H7 (cell line): ENCODE measurements at regions not wholly inside any gene's neighbourhood (a gene's known extent, or its start where the extent isn't known, plus 50 kb on each side); places are given as distances from the start of the nearest gene placed in this dataset.
"Not testable (repeated sequence)": the region's sequence is repeated elsewhere in the genome, so short reads cannot be mapped to it uniquely, and the experiment has no call there.

ENCODE experiments used
- DNase-seq: peaks from one replicate; pipeline ENCODE4 v3.0.0; 2012
- H3K27me3 ChIP-seq: 2 replicates; pipeline ENCODE4 v1.6.0; 2011; ENCODE audit warnings: mild to moderate bottlenecking, low read length; ENCODE audit not compliant: control insufficient read depth, insufficient read depth
- H3K36me3 ChIP-seq: replicated peaks from 2 replicates; pipeline ENCODE4 v1.5.1; 2011; ENCODE audit warnings: low read length; ENCODE audit not compliant: control insufficient read depth, insufficient read depth
- H3K4me3 ChIP-seq: 2 replicates; pipeline ENCODE4 v1.5.1; 2011; ENCODE audit warnings: low read depth, mild to moderate bottlenecking, control low read depth, low read length, moderate library complexity; ENCODE audit not compliant: insufficient read depth

GRCh38 chr12:67772267-67773169 lies 124.0 kb downstream of the DYRK2 start:
- H3K4me3 ChIP-seq, result no peak overlapping the region

DNA sequence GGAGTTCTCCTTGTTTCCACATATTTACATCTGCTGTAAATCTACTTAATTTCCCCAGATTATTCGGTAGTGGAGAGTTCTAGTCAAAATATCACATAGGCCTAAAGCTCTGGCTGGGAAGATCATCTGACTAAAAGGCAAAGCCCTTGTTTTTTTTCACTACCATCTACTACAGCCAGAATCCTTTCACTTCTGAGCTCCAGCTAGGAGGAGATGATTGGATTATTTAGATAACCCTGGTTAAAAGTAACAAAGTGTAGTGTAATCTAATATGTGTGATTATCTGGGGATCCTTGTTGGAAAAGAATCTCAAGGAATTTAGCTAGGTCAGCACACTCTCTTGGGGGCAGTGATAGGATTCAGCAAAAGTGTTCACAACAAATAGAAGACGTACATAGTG lies 125.4 kb downstream of the DYRK2 start:
- DNase-seq, result no peak
- Histone ChIP-seq H3K4me3 (no peak overlapping the region), H3K27me3 (no peaks in the 10 kb centered on the region), H3K36me3 (no peaks in the 10 kb centered on the region)

More at GRCh38 chr12:67772267-67773169, 124.0 kb downstream of the DYRK2 start:
- H3K36me3 ChIP-seq, result no peaks in the 10 kb centered on the region
- DNase-seq, result peak; percentile 74
- no peaks in the 10 kb centered on the region for H3K27me3 ChIP-seq

- H3K4me3 ChIP-seq, result no peak overlapping the region
- no peaks in the 10 kb centered on the region for H3K27me3 ChIP-seq
- no peak for DNase-seq
- H3K36me3 ChIP-seq, result no peaks in the 10 kb centered on the region
These were observed 126.5 kb downstream of the DYRK2 start for GRCh38 chr12:67774983-67775587.

- Histone ChIP-seq H3K27me3 (no peaks in the 10 kb centered on the region), H3K4me3 (no peak overlapping the region), H3K36me3 (no peaks in the 10 kb centered on the region)
- no peak for DNase-seq
These were observed 132.1 kb downstream of the DYRK2 start for GRCh38 chr12:67780580-67781084.

- Histone ChIP-seq H3K4me3 (no peak overlapping the region), H3K36me3 (no peaks in the 10 kb centered on the region), H3K27me3 (no peaks in the 10 kb centered on the region)
- no peak for DNase-seq
These were observed 134.0 kb downstream of the DYRK2 start for GRCh38 chr12:67782573-67782972.

GRCh38 chr12:67783393-67783792 lies 134.8 kb downstream of the DYRK2 start:
- H3K4me3 ChIP-seq, result no peak overlapping the region
- no peaks in the 10 kb centered on the region for H3K36me3 ChIP-seq
- no peak for DNase-seq
- no peaks in the 10 kb centered on the region for H3K27me3 ChIP-seq

DNA sequence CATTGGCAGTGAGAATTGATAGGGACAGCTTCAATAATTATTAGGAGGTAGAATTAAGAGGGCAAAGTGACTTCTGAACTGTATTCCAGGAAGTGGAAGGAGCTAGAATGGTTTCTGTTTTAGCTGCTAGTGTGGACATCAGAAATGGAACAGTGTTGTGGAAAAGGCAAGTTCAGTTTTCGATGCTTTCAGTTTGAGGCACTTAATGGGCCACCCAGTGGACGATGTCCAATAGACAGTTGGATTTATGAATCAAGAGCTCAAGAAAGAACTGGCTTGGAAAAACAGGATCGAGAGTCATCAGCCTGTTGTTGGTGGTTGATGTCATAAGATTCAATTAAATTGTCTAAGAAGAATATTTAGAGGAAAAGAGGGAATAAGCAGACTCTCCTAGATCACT lies 136.3 kb downstream of the DYRK2 start:
- Histone ChIP-seq H3K36me3 (no peaks in the 10 kb centered on the region), H3K4me3 (no peak overlapping the region), H3K27me3 (no peaks in the 10 kb centered on the region)
- no peak for DNase-seq

DNA sequence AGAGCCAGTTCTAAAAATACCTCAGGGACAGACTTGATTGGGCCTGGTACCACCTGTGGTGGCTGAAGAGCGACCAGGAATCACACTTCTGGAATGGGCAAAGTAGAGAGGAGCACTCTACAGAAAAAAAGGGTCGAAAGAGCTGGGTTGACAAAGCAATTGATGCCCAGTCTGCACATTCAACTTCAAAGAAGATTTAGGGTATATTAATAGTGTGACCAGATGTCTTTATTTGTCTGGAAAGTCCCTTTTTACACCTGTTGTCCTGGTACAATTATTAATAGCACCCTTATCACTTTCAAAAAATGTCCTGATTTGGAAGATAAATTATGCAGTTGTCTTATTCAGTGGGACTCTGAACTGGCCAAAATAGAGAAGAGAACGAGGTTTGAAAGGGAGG lies 137.5 kb downstream of the DYRK2 start:
- H3K27me3 ChIP-seq, result no peaks in the 10 kb centered on the region
- DNase-seq, result no peak
- no peaks in the 10 kb centered on the region for H3K36me3 ChIP-seq
- no peak overlapping the region for H3K4me3 ChIP-seq

DNA sequence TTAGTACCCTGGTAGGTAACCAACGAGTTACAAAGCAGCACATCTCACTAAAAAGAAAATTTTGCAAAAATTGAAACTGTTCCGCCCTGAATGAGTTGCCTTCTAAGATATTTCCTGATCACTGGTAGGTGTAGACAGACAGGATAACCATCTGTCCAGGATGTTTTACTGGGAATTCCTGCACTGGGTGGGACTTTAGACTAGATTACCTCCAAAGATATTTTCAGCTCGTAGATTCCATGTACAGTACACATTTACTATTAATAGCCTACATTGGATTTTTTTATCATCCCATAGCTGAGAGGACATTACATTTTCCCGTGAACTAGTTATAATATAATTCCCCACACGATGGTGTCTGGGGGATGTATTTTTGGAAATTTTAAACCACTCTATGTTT lies 139.6 kb downstream of the DYRK2 start:
- no peaks in the 10 kb centered on the region for H3K27me3 ChIP-seq
- no peak for DNase-seq
- H3K36me3 ChIP-seq, result no peaks in the 10 kb centered on the region
- no peak overlapping the region for H3K4me3 ChIP-seq

DNA sequence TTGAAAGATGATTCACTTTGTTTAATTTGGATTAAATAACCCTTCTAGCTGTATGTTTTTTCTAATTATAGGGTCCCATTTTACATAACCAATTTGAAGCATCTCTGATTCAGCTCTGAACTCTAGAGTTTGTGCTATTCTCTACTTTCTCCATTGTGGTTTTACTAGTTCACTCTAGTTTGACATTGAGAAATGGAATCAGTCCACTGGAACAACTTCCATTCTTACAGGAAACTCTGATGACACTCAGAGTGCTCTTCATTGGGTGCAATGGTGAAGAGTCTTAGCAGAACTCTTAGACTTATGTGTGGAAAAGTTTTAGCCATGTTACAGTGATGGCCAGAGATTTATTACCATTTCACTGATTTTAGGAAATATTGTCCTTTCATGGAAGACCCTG lies 140.7 kb downstream of the DYRK2 start:
- Histone ChIP-seq H3K4me3 (no peak overlapping the region), H3K27me3 (no peaks in the 10 kb centered on the region), H3K36me3 (no peaks in the 10 kb centered on the region)
- no peak for DNase-seq

DNA sequence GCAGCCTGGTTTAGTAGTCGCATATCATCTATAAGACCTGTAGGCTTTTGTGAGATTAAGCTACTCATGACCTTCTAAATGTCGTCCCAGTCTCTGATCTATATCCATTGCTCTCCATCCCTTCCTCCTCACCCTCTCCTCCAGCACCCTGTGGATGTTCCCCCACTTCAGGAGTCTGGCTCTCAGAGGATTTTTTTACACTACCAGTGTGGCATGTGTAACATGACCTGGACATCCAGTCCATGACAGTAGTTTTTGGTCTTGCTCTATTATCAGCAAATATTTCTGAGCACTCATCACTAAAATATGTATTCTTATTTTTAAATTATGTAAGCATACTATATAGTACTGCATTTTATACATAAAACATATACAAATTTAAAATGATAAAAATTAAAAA lies 142.1 kb downstream of the DYRK2 start:
- no peaks in the 10 kb centered on the region for H3K36me3 ChIP-seq
- DNase-seq, result no peak

DNA sequence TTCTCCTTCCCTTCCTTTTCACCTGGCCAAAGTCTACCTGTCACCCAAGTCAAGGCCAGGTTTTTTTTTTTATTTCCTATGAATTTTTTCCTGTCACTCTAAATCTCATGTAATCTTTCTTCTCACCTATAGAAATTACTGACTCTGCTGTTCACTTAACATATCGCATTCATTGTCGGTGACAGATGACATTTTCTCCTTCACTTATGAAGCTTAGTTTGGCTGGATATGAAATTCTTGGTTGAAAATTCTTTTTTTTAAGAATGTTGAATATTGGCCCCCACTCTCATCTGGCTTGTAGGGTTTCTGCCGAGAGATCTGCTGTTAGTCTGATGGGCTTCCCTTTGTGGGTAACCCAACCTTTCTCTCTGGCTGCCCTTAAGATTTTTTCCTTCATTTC lies 142.8 kb downstream of the DYRK2 start:
- not testable (repeated sequence) for H3K36me3 ChIP-seq, H3K27me3 ChIP-seq, DNase-seq, H3K4me3 ChIP-seq

More for the DNA sequence above, 142.1 kb downstream of the DYRK2 start:
- Histone ChIP-seq H3K27me3 (no peaks in the 10 kb centered on the region), H3K4me3 (no peak overlapping the region)

GRCh38 chr12:67792185-67792584 lies 143.6 kb downstream of the DYRK2 start:
- no peak for DNase-seq
- Histone ChIP-seq H3K4me3 (no peak overlapping the region), H3K27me3 (no peaks in the 10 kb centered on the region), H3K36me3 (no peaks in the 10 kb centered on the region)

- Histone ChIP-seq H3K4me3 (no peak overlapping the region), H3K27me3 (no peaks in the 10 kb centered on the region), H3K36me3 (no peaks in the 10 kb centered on the region)
- no peak for DNase-seq
These were observed 145.6 kb downstream of the DYRK2 start for GRCh38 chr12:67794161-67794560.

DNA sequence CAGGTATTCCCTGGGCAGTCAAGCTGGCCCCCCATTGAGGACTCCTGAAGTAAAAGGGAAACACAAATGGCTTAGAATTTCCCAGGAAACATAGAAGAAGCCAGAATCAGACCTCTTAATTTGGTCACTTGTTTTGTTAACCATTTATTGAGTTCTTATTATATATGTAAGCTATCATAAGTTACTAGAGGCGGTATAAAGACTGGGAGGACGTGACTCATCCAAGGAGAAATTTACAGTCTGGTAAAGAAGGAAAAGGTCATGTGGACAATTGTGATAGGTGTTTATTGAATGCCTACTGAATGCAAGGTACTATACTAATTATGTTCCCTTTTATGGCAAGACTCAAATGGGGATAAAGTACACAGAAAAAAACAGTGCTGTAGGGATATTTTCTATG lies 146.7 kb downstream of the DYRK2 start:
- no peak for DNase-seq
- Histone ChIP-seq H3K36me3 (no peaks in the 10 kb centered on the region), H3K4me3 (no peak overlapping the region), H3K27me3 (no peaks in the 10 kb centered on the region)
